Stimulated activated naive CD4-positive, alpha-beta T cell treated with Interleukin-2 at 50 U/mL for 16 hours (primary cell): ENCODE measurements at regions not wholly inside any gene's neighbourhood (a gene's known extent, or its start where the extent isn't known, plus 50 kb on each side); places are given as distances from the start of the nearest gene placed in this dataset.

Source experiments
- DNase-seq: peaks from one replicate; lab custom pipeline; 2025; lab: John Stamatoyannopoulos, UW

- DNase-seq: no peak
These were observed 139.8 kb downstream of the ZFP36L2 start for GRCh38 chr2:43086451-43087221.

GRCh38 chr2:43085929-43086328 is 140.5 kb downstream of the ZFP36L2 start:
- DNase-seq: no peak

- DNase-seq: no peak
These were observed 140.9 kb downstream of the ZFP36L2 start for GRCh38 chr2:43085505-43085904.

- DNase-seq: no peak
These were observed 141.7 kb downstream of the ZFP36L2 start for GRCh38 chr2:43084699-43085091.

- DNase-seq: no peak
These were observed 142.4 kb downstream of the ZFP36L2 start for GRCh38 chr2:43083710-43084698.

GRCh38 chr2:43082903-43083677 is 143.3 kb downstream of the ZFP36L2 start:
- DNase-seq: no peak

GRCh38 chr2:43082111-43082894 is 144.1 kb downstream of the ZFP36L2 start:
- DNase-seq: no peak

GRCh38 chr2:43081131-43081765 is 145.2 kb downstream of the ZFP36L2 start:
- DNase-seq: no peak

GRCh38 chr2:43080571-43081021 is 145.8 kb downstream of the ZFP36L2 start:
- DNase-seq: no peak

- DNase-seq: no peak
These were observed 147.3 kb downstream of the ZFP36L2 start for GRCh38 chr2:43078781-43079755.

- DNase-seq: no peak
These were observed 148.1 kb downstream of the ZFP36L2 start for GRCh38 chr2:43078301-43078700.

GRCh38 chr2:43077876-43078275 is 148.5 kb downstream of the ZFP36L2 start:
- DNase-seq: no peak

- no peak for DNase-seq
These were observed 149.7 kb downstream of the ZFP36L2 start for GRCh38 chr2:43076676-43077075.

GRCh38 chr2:43075811-43076585 is 150.4 kb downstream of the ZFP36L2 start:
- no peak for DNase-seq

- no peak for DNase-seq
These were observed 151.3 kb downstream of the ZFP36L2 start for GRCh38 chr2:43075054-43075593.

- no peak for DNase-seq
These were observed 151.8 kb downstream of the ZFP36L2 start for GRCh38 chr2:43074592-43075053.

GRCh38 chr2:43074052-43074451 is 152.4 kb downstream of the ZFP36L2 start:
- no peak for DNase-seq

GRCh38 chr2:43073401-43073825 is 153.0 kb downstream of the ZFP36L2 start:
- DNase-seq: no peak
